NK-92 (cell line): ENCODE measurements at regions not wholly inside any gene's neighbourhood (a gene's known extent, or its start where the extent isn't known, plus 50 kb on each side); places are given as distances from the start of the nearest gene placed in this dataset.
"Not testable (repeated sequence)": the region's sequence is repeated elsewhere in the genome, so short reads cannot be mapped to it uniquely, and the experiment has no call there.

Experiments used
- DNase-seq: peaks from one replicate; lab custom pipeline; 2025; ENCODE audit not compliant: unreplicated experiment; lab: John Stamatoyannopoulos, UW

DNA sequence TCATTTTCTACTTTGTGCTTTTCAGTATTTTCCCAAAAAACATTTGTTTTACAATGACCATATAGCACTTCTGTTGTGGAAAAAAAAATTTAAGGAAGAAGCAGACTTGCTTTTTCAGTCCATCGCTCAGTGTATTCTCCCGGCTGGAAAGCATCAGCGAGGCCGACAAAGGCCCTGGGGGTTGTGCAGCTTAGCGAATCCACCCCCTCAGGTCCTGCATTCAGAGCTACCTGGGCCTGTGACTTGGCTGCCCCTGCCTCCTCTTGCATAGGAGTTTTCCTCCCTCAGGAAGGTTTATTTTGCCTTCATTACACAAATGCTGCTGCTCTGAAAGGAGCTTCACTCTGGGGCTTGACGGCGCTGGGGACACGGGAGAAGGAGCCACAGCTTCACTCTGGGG is 244.4 kb upstream of the MGAT5 start:
- no peak for DNase-seq

DNA sequence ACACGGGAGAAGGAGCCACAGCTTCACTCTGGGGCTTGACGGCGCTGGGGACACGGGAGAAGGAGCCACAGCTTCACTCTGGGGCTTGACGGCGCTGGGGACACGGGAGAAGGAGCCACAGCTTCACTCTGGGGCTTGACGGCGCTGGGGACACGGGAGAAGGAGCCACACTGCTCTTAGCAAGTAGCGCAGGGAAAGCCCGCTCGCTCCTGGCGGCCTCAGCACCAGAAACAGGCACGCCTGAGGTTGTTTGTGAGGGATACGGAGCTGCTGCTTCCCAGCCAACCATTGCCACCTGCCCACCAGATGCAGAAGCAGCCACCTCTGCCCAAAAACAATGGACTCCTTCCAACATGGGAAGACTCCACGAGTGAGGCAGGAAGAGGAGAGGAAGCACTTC is 244.0 kb upstream of the MGAT5 start:
- DNase-seq, result not testable (repeated sequence)

DNA sequence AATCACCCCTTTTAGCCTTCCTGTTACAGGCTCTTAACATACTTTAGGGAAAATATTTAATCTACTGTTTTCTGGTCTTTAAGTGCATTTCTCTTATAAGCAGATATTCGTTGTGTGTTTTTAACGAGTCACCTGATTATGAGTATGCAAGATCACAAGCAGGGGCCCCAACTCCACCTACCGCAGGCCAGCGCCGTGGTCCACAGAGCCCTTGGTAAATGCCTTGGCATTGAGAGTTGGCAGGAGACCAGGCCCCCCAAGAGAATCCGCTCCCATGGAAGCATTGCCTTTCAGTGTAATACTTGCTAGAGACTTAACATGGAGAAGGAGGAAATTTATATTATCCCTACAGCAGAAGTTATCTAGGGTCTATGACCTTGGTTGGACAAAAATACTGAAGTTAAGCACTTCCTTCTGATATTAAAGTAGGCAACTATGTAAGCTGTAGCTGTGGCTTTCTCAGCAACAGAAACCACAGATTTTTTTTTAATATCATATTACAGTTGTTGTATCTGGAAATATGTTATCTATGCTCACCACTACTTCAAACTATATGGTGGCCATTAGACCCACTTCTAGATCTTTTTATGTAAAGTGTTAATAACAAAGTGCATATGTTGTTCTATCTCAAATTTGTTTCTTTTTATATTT is 241.8 kb upstream of the MGAT5 start:
- no peak for DNase-seq

DNA sequence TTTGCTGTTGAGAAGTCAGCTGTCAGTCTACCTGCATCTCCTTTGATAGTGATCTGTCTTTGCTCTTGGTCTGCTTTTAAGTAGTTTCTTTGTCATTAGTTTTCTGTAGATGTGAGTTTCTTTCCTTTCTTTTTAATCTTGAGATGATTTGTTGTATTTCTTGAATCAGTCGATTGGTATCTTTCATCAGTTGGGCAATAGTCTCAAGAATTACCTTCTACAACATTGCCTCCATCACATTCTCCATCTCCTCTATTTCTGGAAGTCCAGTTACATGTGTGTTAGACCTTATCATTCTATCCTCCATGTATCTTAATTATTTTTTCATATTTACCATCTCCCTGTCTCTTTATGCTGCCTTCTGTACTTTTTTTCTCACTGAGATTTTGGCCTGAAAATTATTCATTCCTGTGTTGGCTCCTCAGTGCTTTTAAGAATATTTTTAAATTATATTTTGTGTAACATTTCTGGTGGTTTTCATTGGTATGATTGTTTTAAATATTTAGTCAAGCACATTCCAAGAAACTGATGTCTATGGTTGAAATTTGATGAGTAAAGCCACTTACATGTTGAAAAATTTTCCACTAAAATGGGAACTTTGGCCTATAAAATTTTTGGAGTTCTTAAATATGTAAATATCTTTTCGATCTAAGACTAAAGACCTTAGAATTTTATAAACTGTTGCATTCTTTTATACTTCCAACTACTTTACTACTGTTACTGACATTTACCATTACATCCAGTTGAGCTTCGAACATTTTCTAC is 239.5 kb upstream of the MGAT5 start:
- DNase-seq, result no peak

DNA sequence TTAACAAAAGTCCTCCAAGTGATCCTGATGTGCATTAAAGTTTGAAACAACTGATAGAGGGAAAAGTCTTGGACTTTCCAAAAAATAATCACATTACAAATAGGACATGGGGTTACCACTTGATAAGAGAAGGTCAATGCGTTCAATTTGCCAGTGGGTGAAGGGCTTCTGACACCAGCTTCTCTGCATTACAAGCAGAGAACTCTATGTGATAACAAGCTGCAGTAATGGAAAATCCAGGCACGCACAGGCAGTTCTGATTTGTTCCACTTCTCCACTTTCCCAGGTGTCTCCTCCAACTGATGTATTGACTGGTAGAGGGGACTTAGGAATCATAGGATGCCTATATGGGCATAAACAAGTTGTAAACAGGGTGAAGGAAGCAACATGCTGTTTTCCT is 234.0 kb upstream of the MGAT5 start:
- DNase-seq, result no peak

DNA sequence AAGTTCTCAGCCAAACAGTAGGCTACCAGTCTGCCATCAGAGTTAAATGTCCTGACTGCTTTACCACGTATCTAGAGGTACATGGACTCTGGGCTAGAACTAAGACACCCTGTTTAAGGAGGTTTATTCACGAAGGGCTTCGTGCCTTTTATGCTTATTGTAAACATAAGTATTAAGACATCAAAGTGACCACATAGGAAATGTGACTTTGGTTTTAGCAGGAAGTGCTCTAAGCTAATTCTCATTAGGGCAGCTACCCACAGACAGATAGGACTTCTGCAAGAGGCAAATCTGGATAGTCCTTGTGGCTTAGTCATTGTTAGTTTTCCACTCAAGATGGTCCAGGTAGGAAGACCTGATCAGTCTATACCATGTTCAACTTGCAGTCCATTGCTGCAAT is 233.3 kb upstream of the MGAT5 start:
- DNase-seq, result no peak

DNA sequence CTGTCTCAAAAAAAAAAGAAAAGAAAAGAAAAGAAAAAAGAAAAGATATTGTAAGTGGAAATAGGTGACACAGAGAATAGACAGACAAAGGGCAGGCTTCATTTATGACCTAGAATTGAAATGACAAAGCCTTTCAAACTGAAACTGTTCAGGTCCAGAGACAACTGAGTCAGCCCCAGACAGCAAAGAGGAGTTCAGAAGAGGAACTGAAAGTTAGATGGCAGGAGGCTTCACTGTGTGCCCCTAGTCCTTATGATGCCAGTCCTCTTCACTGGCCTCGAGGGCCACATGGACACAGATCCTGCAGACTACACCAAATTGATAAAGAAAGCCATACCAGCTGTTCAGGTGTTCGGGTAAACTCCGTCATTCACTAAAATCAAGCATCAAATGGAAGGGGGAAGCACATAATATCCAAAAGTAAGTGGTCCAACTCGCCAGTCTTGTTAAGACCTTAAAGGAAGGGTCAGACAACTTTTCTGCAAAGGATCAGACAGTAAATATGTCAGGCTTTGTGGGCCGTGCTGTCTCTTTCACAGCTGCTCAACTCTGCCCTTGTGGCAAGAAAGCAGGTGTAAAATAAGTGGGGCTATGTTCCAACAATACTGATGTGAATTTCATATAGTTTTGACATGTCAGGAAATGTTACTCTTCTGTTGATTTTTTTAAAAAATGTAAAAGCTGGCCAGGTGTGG is 231.9 kb upstream of the MGAT5 start:
- no peak for DNase-seq

DNA sequence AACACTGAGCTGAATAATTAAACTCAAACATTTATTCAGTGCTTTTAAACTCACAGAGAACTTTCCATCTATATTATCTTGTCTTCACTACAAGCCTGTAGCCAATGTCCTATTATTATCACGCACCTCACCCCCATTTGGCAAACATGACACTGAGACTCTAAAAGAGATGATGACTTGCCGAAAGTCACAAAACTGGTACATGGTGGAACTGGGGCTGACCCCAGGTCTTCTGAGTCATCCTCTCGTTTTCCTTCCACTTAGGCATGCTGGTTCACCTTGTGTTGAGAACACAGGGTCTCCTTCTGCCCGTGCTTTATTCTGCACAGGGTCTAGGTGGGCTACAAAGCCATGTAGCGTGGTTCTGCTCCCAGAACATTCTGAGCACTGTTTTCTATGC is 230.0 kb upstream of the MGAT5 start:
- DNase-seq, result no peak

DNA sequence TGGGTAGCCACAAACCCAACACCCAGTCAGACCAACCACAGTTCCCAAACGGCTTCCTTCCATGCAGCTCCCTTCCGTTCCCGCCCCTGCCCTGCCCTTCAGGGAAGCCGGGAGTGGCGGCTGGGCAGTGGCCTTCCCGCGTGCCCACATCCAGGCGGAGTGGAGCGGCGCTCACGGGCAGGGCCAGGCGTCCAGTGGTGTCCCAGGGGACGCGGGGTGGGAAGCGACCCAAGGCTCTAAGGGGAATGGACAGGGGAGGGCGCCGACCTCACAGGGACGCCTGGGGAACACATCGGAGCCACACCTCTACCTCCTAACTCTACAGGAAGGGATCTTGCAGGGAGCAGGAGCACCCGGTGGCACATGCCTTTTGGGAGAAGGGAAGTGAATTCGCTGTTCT is 225.9 kb upstream of the MGAT5 start:
- DNase-seq, result no peak

DNA sequence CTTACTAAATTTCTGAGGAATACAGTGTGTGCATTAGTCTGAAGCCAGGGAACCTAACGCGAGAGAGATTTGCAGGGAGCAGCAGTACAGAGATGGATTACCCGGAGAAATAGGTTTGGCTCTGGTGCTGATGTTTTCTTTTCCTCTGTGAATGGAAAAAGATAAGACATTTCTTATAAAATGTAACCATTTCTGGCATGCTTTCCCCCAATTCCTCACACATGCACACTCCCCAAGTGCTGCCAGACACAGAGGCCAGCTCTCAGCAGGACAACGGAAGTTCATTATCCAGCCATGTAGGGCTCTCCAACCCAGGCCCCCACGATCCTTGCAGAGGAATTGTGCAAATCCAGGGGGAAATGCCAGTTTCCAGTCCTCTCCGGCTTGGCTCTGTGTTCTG is 224.5 kb upstream of the MGAT5 start:
- DNase-seq, result no peak

DNA sequence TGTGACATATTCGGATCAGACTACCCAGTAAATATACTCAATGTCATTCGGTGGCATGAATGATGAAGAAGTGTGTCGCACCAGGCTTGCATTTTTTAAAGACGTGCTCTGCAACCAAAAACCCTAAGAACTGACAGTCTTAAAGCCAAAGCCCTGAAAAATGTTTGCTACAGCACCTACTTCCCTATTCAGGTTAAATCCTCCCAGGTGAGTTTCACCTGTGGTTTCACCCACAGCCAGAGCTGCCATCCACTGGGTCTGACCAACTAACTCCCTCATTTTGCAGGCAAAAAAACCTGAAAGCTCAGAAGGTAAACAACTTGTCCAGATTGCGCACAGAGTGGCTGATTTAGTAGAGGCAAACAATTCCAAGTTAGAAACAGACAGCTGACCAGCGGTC is 222.3 kb upstream of the MGAT5 start:
- no peak for DNase-seq

DNA sequence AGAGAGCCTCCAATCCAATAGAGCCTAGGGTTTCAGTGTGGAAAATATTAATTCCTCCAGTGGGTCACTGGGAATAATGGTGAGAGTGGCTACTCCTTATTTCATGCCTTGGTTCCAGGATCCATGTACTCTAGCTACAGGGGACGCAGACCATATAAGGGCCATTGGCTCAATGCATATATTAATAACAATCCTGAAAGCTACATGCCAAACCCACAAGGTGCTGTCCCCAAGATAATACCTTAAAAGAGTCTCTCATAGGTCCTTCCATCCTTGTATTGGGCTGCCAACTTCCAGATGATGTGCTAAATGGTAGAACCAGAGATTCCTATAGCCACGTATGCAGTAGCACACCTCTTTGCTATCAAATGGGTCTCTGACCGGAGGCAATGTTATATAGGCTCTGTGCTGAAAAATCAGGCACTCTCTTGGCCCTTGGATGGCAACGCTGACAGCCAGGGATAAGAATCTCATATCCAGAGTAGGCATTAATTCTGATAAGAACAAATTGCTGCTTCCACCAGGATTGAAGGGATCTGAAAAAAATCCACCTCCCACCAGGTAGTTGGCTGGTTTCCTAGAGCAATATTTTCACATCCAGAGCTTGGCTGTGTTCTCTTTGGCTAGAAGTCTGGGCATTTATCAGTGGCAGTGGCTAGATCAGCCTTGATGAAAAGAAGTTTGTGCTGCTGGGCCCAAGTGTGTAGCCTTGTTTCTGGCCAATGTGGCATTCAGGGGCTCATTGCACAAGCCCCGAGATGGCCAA is 218.1 kb upstream of the MGAT5 start:
- DNase-seq, result no peak

DNA sequence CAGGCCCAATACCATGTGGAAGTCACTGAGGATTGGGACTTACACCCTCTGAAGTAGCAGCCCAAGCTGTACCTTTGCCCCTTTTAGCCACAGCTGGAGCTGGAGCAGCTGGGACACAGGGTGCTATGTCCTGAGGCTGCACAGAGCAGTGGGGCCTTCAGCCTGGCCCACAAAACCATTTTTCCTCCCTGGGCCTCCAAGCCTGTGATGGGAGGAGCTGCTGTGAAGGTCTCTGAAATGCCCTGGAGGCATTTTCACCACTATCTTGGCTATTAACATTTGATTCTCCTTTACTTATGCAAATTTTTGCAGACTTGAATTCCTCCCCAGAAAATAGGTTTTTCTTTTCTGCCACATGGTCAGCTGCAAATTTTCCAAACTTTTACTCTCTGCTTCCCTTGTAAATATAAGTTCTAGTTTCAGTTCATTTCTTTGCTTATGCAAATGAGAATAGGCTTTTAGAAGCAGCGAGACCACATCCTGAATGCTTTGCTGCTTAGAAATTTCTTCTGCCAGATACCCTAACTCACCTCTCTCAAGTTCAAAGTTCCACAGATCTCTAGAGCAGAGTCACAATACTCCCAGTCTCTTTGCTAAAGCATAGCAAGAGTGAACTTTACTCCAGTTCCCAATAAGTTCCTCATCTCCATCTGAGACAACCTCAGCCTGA is 213.8 kb upstream of the MGAT5 start:
- no peak for DNase-seq

DNA sequence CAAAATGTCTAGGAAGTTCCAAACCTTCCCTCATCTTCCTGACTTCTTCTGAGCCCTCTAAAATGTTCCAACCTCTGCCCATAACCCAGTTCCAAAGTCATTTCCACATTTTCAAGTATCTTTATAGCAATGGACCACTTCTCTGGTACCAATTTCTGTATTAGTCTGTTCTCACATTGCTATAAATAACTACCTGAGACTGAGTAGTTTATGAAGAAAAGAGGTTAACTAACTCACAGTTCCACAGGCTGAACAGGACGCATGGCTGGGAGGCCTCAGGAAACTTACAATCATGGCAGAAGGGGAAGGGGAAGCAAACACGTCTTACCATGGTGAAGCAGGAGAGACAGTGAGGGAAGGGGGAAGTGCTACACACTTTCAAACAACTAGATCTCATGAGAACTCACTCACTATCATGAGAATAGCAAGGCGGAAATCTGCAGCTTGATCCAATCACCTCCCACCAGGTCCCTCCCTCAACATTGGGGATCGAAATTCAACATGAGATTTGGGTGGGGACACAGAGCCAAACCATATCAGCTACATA is 213.2 kb upstream of the MGAT5 start:
- not testable (repeated sequence) for DNase-seq

DNA sequence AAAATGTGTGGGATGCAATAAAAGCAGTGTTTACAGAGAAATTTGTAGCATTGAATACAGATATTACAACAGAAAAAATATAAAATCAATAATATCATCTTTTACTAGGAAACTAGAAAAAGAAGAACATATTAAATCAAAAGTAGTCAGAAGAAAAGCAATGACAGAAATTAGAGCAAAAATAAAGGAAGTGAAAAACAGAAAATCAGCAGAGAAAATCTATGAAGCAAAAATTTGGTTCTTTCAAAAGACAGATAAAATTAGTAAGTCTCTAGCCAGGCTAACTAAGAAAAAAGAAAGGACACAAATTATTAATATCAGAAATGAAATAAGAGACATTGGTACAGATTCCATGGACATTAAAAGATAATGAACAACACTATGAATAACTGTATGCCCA is 212.0 kb upstream of the MGAT5 start:
- no peak for DNase-seq

DNA sequence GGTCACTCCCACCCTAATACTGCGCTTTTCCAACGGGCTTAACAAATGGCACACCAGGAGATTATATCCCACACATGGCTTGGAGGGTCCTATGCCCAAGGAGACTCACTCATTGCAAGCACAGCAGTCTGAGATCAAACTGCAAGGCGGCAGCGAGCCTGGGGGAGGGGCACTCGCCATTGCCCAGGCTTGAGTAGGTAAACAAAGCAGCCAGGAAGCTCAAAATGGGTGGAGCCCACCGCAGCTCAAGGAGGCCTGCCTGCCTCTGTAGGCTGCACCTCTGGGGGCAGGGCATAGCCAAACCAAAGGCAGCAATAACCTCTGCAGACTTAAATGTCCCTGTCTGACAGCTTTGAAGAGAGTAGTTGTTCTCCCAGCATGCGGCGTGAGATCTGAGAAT is 210.8 kb upstream of the MGAT5 start:
- not testable (repeated sequence) for DNase-seq

DNA sequence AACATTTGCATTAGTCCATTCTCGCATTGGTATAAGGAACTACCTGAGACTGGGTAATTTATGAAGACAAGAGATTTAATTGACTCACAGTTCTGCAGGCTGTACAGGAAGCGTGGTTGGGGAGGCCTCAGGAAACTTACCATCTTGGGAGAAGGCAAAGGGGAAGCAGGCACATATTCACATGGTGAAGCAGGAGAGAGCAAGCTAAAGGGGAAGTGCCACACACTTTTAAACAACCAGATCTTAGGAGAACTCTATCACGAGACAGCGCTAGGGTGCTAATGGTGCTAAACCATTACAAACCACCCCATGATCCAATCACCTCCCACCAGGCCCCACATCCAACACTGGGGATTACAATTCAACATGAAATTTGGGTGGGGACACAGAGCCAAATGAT is 201.7 kb upstream of the MGAT5 start:
- no peak for DNase-seq

DNA sequence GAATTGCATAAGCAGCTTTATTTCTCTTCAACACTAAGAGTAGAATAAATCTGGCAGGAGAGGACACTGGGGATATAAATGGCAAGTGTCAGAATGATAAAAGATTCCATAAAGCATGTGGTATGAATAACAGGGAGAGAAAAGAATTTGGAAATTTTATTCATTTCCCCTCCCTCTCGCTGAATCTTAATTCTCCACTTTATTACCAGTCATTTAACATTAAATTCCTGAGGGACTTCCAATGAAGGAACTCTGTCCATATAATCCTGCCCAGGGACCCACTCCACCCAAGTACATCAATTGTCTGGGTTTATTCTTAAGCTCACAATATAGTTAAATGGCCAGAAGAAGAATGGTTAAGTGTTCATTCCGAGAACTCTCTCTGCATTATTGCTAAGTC is 197.7 kb upstream of the MGAT5 start:
- no peak for DNase-seq

DNA sequence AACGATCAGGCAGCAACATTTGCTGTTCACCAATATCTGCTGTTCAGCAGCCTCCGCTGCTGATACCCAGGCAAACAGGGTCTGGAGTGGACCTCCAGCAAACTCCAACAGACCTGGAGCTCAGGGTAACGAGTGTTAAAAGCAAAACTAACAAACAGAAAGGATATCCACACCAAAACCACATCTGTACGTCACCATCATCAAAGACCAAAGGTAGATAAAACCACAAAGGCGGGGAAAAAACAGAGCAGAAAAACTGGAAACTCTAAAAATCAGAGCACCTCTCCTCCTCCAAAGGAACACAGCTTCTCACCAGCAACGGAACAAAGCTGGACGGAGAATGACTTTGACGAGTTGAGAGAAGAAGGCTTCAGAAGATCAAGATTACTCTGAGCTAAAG is 192.8 kb upstream of the MGAT5 start:
- not testable (repeated sequence) for DNase-seq

DNA sequence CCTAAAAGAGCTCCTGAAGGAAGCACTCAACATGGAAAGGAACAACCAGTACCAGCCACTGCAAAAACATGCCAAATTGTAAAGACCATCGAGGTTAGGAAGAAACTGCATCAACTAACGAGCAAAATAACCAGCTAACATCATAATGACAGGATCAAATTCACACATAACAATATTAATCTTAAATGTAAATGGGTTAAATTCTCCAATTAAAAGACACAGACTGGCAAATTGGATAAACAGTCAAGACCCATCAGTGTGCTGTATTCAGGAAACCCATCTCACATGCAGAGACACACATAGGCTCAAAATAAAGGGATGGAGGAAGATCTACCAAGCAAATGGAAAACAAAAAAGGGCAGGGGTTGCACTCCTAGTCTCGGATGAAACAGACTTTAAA is 191.6 kb upstream of the MGAT5 start:
- not testable (repeated sequence) for DNase-seq

DNA sequence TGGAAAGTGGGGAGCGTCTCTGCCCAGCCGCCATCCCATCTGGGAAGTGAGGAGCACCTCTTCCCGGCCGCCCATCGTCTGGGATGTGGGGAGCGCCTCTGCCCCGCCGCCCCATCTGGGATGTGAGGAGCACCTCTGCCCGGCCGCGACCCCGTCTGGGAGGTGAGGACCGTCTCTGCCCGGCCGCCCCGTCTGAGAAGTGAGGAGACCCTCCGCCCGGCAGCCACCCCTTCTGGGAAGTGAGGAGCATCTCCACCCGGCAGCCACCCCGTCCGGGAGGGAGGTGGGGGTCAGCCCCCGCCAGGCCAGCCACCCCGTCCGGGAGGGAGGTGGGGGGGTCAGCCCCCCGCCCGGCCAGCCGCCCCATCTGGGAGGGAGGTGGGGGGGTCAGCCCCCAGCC is 190.0 kb upstream of the MGAT5 start:
- not testable (repeated sequence) for DNase-seq
